ENCODE measurements at regions not wholly inside any gene's neighbourhood (a gene's known extent, or its start where the extent isn't known, plus 50 kb on each side); places are given as distances from the start of the nearest gene placed in this dataset.

DNA sequence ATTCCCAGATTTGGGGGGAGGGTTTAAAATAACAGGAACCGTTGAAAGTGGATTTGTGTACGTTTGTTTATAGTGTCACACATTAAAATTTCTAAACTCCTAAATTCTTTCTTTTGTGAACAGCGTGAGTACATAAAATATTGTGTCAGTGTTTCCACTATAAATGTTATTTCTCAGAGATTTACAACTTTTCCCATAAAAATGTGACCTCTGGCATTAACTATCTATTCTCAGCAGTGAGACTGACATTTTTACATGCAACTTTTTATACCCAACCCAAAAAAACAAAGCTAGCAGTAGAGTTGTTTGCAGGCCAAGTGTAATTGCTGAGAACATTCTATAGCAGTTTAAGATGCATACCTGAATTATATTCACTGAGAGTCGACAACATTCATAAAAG is 757.0 kb upstream of the ADAMTS16 start:
- TF ChIP-seq JUN (IDR thresholded peaks at IDR 0.05; ENCODE audit: borderline replicate concordance, insufficient read depth, insufficient read length, low read depth) (no peak), POLR2AphosphoS5 (IDR thresholded peaks at IDR 0.05; ENCODE audit: insufficient read depth, low read depth, low read length) (no peak)
